SU-DHL-6 (cell line): ENCODE measurements at regions not wholly inside any gene's neighbourhood (a gene's known extent, or its start where the extent isn't known, plus 50 kb on each side); places are given as distances from the start of the nearest gene placed in this dataset.

Source experiments
- H2AFZ ChIP-seq: fragments of 200-600 bp; sonication (generic); 2 replicates; pipeline ENCODE4 v1.6.1; 2014; ENCODE audit warnings: low read depth, mild to moderate bottlenecking, moderate library complexity, mixed read lengths, antibody characterized with exemption, low read length; ENCODE audit not compliant: severe bottlenecking
- H3F3A ChIP-seq: fragments of 200-600 bp; shearing (Covaris generic); 2 replicates; pipeline ENCODE4 v1.6.0; 2016; ENCODE audit warnings: antibody characterized with exemption, mild to moderate bottlenecking; ENCODE audit not compliant: insufficient read depth
- H3K27ac ChIP-seq: fragments of 200-600 bp; sonication (generic); 2 replicates; pipeline ENCODE4 v1.5.1; 2016; ENCODE audit warnings: low read depth, mild to moderate bottlenecking, low read length, moderate library complexity, mixed read lengths
- H3K27me3 ChIP-seq: fragments of 200-600 bp; sonication (generic), shearing (Covaris generic); 2 replicates; pipeline ENCODE4 v1.6.0; 2014; ENCODE audit warnings: mild to moderate bottlenecking, low read length
- H3K36me3 ChIP-seq: fragments of 200-600 bp; sonication (generic); 2 replicates; pipeline ENCODE4 v1.6.1; 2014; ENCODE audit warnings: mild to moderate bottlenecking, low read length, mixed read lengths
- H3K4me2 ChIP-seq: fragments of 300-600, 200-600 bp; shearing (Covaris generic), sonication (generic); 2 replicates; pipeline ENCODE4 v1.6.0; 2014; ENCODE audit warnings: low read length, low read depth, mild to moderate bottlenecking; ENCODE audit not compliant: poor library complexity, severe bottlenecking
- H3K4me3 ChIP-seq: fragments of 200-600 bp; sonication (generic); 2 replicates; pipeline ENCODE4 v1.5.1; 2014; ENCODE audit warnings: antibody characterized with exemption, low read length, mild to moderate bottlenecking, mixed read lengths; ENCODE audit not compliant: insufficient read depth, poor library complexity, severe bottlenecking
- H3K79me2 ChIP-seq: fragments of 200-600 bp; sonication (generic); 2 replicates; pipeline ENCODE4 v1.6.1; 2014; ENCODE audit warnings: mild to moderate bottlenecking, low read length, moderate library complexity; ENCODE audit not compliant: insufficient read depth
- H3K9ac ChIP-seq: fragments of 200-600 bp; sonication (generic); 2 replicates; pipeline ENCODE4 v1.7.0; 2014; ENCODE audit warnings: mild to moderate bottlenecking, low read length
- H3K9me2 ChIP-seq: fragments of 200-600 bp; sonication (generic); replicated peaks from 2 replicates; pipeline ENCODE4 v1.6.1; 2014; ENCODE audit warnings: low read length; ENCODE audit not compliant: insufficient read depth
- H3K9me3 ChIP-seq: fragments of 200-600 bp; sonication (generic); 2 replicates; pipeline ENCODE4 v1.6.1; 2014; ENCODE audit warnings: low read length, mixed read lengths; ENCODE audit not compliant: insufficient read depth
- H4K20me1 ChIP-seq: fragments of 200-600 bp; sonication (generic); 2 replicates; pipeline ENCODE4 v1.6.1; 2014; ENCODE audit warnings: low read depth, mild to moderate bottlenecking, antibody characterized with exemption, low read length, moderate library complexity, mixed read lengths
- EZH2phosphoT487 ChIP-seq: fragments of 200-600 bp; sonication (generic), shearing (Covaris generic); conservative IDR thresholded peaks from 2 replicates; pipeline ENCODE4 v1.6.1; 2018; ENCODE audit warnings: mild to moderate bottlenecking, antibody characterized with exemption, low read length, moderate library complexity, mixed read lengths
- TF ChIP-seq, protein P1 (sequence below): fragments of 200-600 bp; sonication (generic); IDR thresholded peaks from one replicate; pipeline ENCODE4 v1.5.1; 2017; ENCODE audit warnings: antibody characterized with exemption, mild to moderate bottlenecking, low read length, moderate library complexity; ENCODE audit not compliant: insufficient read depth, poor library complexity, severe bottlenecking

DNA sequence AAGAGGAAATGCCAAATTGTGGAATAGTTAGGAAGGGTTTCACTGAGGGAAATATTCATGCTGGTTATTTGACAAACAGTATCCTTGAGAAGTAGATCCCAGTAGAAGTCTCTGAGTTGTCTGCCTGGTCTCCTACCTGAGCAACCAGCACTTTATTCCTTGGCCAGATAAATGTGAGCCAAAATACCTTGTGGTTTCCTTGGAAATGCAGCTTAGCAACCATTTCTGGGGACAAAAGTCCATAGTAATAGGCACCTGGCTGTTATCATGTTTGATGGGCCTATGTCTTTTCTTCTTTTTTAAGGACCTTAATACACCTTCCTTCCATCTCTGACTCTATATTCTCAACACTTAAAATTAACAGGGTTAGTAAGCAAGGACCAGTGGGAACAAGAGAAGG, 217.1 kb upstream of the MARCKS start:
- Histone ChIP-seq H3K79me2 (no peaks in the 10 kb centered on the region), H3K27ac (no peak overlapping the region)

DNA sequence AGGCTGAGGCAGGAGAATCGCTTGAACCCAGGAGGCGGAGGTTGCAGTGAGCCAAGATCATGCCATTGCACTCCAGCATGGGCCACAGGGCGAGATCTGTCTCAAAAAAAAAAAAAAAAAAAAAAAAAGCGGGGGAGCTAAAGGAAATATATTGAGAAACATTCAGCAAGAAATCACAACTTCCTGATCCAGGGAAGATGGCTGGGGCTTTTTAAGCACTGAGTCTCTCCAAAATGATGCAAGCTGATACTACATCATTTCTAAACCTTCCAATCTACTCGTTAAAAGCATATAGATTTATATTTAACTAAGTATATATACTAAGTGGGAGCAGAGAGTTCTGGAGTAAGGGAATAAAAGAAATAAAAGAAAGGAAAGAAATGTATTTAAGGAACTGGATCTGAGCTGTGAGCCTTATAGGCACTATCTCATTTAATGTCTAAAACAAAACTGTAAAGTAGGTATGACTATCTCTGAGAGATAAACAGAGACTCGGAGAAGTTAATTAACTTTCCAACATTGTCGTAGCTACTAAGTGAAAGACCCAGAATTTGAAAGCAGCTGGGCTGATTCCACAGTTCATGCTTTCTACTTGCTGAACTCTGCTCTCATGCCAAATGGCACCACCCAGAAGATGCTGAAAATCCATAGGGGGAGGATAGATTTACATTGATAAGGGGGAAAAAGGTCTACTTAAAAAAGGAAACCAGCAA, 215.0 kb upstream of the MARCKS start:
- H4K20me1 ChIP-seq: no peaks in the 10 kb centered on the region
- no peaks in the 10 kb centered on the region for H3K9me2 ChIP-seq
- H3F3A ChIP-seq: no peaks in the 10 kb centered on the region
- H3K79me2 ChIP-seq: no peaks in the 10 kb centered on the region
- no peaks in the 10 kb centered on the region for H3K36me3 ChIP-seq
- no peak overlapping the region for H3K4me3 ChIP-seq
- H3K27ac ChIP-seq: no peak overlapping the region
- H3K9me3 ChIP-seq: no peaks in the 10 kb centered on the region
- H3K4me2 ChIP-seq: no peak overlapping the region
- TF ChIP-seq, protein P1, sequence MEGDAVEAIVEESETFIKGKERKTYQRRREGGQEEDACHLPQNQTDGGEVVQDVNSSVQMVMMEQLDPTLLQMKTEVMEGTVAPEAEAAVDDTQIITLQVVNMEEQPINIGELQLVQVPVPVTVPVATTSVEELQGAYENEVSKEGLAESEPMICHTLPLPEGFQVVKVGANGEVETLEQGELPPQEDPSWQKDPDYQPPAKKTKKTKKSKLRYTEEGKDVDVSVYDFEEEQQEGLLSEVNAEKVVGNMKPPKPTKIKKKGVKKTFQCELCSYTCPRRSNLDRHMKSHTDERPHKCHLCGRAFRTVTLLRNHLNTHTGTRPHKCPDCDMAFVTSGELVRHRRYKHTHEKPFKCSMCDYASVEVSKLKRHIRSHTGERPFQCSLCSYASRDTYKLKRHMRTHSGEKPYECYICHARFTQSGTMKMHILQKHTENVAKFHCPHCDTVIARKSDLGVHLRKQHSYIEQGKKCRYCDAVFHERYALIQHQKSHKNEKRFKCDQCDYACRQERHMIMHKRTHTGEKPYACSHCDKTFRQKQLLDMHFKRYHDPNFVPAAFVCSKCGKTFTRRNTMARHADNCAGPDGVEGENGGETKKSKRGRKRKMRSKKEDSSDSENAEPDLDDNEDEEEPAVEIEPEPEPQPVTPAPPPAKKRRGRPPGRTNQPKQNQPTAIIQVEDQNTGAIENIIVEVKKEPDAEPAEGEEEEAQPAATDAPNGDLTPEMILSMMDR: no peak
- TF ChIP-seq EZH2phosphoT487: no peak
- no peaks in the 10 kb centered on the region for H3K27me3 ChIP-seq
- no peak overlapping the region for H2AFZ ChIP-seq
- no peak overlapping the region for H3K9ac ChIP-seq

More for the DNA sequence above, 217.1 kb upstream of the MARCKS start:
- Histone ChIP-seq H3K9ac (no peak overlapping the region), H3K36me3 (no peaks in the 10 kb centered on the region), H3K9me3 (no peaks in the 10 kb centered on the region), H3K27me3 (no peaks in the 10 kb centered on the region), H2AFZ (no peak overlapping the region), H3K4me3 (no peak overlapping the region), H3F3A (no peaks in the 10 kb centered on the region), H4K20me1 (no peaks in the 10 kb centered on the region), H3K4me2 (no peak overlapping the region), H3K9me2 (no peaks in the 10 kb centered on the region)
- no peak for TF ChIP-seq EZH2phosphoT487
- TF ChIP-seq, protein P1: no peak

DNA sequence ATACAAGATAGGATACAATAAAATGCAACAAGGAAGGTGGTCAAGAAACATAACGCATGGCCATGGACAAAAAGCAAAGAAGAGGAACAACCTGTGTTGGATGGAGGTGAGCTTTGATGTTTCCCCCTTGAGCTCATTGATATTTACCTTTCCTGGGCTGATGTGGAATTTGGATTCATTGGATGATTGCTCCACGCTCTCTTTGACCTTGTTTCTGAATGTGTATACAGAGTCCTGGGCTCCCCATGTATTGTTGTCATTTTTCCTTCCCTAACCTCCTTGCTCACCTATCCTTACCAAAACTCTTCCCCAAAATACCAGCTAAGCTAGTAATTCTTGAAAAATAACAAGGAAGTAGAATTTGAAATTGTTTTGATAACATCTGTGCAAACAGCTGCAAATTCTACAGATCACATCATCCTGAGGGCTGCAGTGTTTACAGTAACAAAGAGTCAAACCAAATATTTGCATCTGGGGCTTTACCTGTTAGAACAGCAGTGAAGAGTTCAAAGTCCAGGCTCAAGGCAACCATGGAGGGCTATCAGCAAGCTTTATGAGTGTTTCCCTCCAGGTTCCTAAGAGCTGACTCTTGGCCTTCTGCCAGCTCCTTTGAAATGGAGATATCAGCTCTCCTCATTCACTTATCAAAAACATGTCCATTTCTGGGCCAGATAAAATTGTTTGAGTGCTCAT, 214.3 kb upstream of the MARCKS start:
- H4K20me1 ChIP-seq: no peaks in the 10 kb centered on the region
- no peaks in the 10 kb centered on the region for H3F3A ChIP-seq
- H3K79me2 ChIP-seq: no peaks in the 10 kb centered on the region
- H3K4me3 ChIP-seq: no peak overlapping the region
- H3K9ac ChIP-seq: no peak overlapping the region
- no peaks in the 10 kb centered on the region for H3K36me3 ChIP-seq
- no peak overlapping the region for H3K4me2 ChIP-seq
- no peak overlapping the region for H2AFZ ChIP-seq
- H3K27me3 ChIP-seq: no peaks in the 10 kb centered on the region
- H3K27ac ChIP-seq: no peak overlapping the region
- TF ChIP-seq, protein P1: no peak
- H3K9me2 ChIP-seq: no peaks in the 10 kb centered on the region
- H3K9me3 ChIP-seq: no peaks in the 10 kb centered on the region
